Activated CD8-positive, alpha-beta memory T cell treated with anti-CD3 and anti-CD28 coated beads, Interleukin-2, amount 10 ng/mL, durations not matched to agents 7 days and 5 days (primary cell): ENCODE measurements at regions not wholly inside any gene's neighbourhood (a gene's known extent, or its start where the extent isn't known, plus 50 kb on each side); places are given as distances from the start of the nearest gene placed in this dataset.
"Not testable (repeated sequence)": the region's sequence is repeated elsewhere in the genome, so short reads cannot be mapped to it uniquely, and the experiment has no call there.

ENCODE experiments used
- ATAC-seq: fragments of 150-1000 bp; cut with Tn5 transposase; one replicate; pipeline ENCODE4 v1.10.0; 2021; ENCODE audit warnings: moderate library complexity
- CTCF ChIA-PET: fragments of 350-600 bp; sonication (Branson Sonifier 250); formaldehyde crosslinking; loops from one replicate; lab custom pipeline; 2021; ENCODE audit warnings: antibody characterized with exemption; lab: Charles Lee
- DNase-seq: peaks from one replicate; pipeline ENCODE4 v3.0.0-alpha.2; 2020
- H3K27ac Mint-ChIP-seq: one replicate; pipeline ENCODE4 v1.8.0; 2021; ENCODE audit warnings: mild to moderate bottlenecking, mixed read lengths
- H3K27me3 Mint-ChIP-seq: one replicate; pipeline ENCODE4 v1.8.0; 2021; ENCODE audit warnings: mixed read lengths
- H3K36me3 Mint-ChIP-seq: one replicate; pipeline ENCODE4 v1.8.0; 2021; ENCODE audit warnings: mild to moderate bottlenecking, mixed read lengths
- H3K4me1 Mint-ChIP-seq: one replicate; pipeline ENCODE4 v1.8.0; 2021; ENCODE audit warnings: mixed read lengths
- H3K4me3 Mint-ChIP-seq: one replicate; pipeline ENCODE4 v1.8.0; 2021; ENCODE audit warnings: mild to moderate bottlenecking, moderate library complexity, mixed read lengths
- H3K9me3 Mint-ChIP-seq: one replicate; pipeline ENCODE4 v1.8.0; 2022; ENCODE audit warnings: low read depth, mixed read lengths

DNA sequence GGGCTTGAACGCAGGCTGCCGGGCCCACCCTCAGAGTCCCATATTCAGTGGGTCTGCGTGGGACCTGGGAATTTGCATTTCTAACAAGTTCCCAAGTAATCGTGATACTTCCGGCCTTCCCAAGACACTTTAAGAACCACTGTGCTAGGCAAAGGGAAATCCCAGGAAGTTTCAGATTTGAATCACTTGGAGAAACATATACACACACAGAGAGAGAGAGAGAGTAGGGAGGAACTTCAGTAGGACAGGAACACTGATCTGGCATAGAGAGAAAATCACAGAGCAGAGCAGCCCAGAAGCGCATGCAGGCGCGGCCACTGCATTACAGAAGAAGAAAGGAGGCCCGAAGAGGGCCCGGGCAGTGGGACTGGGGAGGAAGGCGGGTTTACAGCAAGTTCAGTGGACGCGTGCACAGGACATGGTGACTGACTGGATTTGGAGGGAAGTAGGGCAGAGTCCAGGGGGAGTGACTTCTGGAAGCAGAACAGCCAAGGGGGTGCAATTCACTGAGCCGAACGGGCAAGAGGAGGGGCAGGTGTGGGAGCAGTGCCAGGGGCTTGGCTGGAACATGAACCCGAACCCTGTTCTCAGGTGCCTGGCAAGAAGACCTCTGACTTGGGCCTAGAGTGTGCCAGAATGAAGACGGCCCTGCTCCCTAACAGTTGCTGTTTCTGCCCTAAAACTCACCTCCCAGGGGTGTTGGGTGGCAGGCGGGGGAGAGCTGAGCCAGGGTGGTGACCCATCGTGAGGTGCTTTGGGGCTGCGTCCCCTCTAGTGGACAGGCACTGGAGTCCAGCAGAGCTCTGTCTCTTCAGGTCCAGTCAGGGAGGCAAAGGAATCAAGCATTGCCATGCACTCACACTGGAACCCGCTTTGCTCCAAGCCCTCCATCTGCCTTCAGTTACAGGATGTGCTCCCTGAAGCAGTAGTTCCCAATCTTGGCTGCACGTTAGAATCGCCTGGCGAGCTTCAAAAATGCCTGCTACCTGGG lies 101.3 kb upstream of the HES1 start:
- CTCF ChIA-PET, result no interaction called here
- no peaks in the 10 kb centered on the region for H3K9me3 Mint-ChIP-seq
- ATAC-seq, result no peak
- DNase-seq, result no peak
- H3K27me3 Mint-ChIP-seq, result peaks cover 19% of the 10 kb centered on the region
- H3K4me3 Mint-ChIP-seq, result no peak overlapping the region
- no peaks in the 10 kb centered on the region for H3K36me3 Mint-ChIP-seq
- H3K27ac Mint-ChIP-seq, result no peak overlapping the region
- no peaks in the 10 kb centered on the region for H3K4me1 Mint-ChIP-seq

DNA sequence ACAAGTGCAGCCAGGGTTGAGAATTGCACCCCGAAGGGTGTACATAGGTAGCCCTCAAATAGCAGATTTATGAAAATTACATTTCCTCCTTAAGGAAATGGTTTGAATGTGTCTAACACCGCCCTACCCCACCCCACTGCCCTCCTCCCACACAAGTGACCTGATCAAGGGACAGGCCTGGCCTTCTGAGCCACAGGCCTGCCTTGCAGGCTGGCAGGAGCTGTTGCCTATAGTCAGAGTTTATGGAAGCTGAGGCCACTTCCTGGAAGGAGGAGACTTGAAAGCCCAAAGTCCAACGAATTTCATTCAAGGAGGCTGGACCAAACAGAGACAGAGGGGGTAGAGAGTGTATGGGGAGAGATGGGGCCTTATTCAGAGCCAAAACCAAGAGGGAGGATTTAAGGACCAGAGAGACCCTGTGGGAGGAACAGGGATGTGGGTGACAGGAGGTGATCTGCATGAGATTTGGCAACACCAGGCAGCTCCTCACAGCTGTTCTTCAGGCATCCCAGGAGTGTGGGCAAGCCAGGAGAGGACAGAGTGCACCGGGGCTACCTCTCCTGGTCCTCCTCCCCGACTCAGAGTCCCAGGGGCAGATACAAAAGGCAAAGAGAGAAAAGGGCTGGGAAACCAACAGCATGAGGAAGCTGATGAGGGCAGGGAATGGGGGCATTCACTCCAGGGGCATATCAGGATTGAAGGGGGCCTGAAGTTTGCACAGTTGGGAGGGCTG lies 100.4 kb upstream of the HES1 start:
- Mint-ChIP-seq H3K27ac (no peak overlapping the region), H3K27me3 (peaks cover 11% of the 10 kb centered on the region), H3K4me3 (no peak overlapping the region), H3K36me3 (no peaks in the 10 kb centered on the region), H3K9me3 (no peaks in the 10 kb centered on the region), H3K4me1 (no peaks in the 10 kb centered on the region)
- DNase-seq (no peak), ATAC-seq (no peak)
- CTCF ChIA-PET, result no interaction called here

- CTCF ChIA-PET, result no interaction called here
- H3K27me3 Mint-ChIP-seq, result peaks cover 16% of the 10 kb centered on the region
- no peaks in the 10 kb centered on the region for H3K9me3 Mint-ChIP-seq
- no peak for DNase-seq
- H3K27ac Mint-ChIP-seq, result no peak overlapping the region
- no peak overlapping the region for H3K4me3 Mint-ChIP-seq
- no peak for ATAC-seq
- no peaks in the 10 kb centered on the region for H3K4me1 Mint-ChIP-seq
- no peaks in the 10 kb centered on the region for H3K36me3 Mint-ChIP-seq
Measured at GRCh38 chr3:194036842-194037241, 99.1 kb upstream of the HES1 start.

- DNase-seq, H3K4me1 Mint-ChIP-seq, ATAC-seq, CTCF ChIA-PET, H3K9me3 Mint-ChIP-seq, H3K4me3 Mint-ChIP-seq, H3K27ac Mint-ChIP-seq, H3K36me3 Mint-ChIP-seq: not testable (repeated sequence)
- H3K27me3 Mint-ChIP-seq, result peaks cover 29% of the 10 kb centered on the region
Measured at GRCh38 chr3:194038346-194038745, 97.6 kb upstream of the HES1 start.

- Mint-ChIP-seq H3K36me3 (no peaks in the 10 kb centered on the region), H3K27ac (no peak overlapping the region), H3K27me3 (peaks cover 31% of the 10 kb centered on the region), H3K4me3 (no peak overlapping the region), H3K4me1 (no peaks in the 10 kb centered on the region), H3K9me3 (no peaks in the 10 kb centered on the region)
- DNase-seq (no peak), ATAC-seq (no peak)
- CTCF ChIA-PET, result no interaction called here
Measured at GRCh38 chr3:194038960-194039359, 97.0 kb upstream of the HES1 start.

DNA sequence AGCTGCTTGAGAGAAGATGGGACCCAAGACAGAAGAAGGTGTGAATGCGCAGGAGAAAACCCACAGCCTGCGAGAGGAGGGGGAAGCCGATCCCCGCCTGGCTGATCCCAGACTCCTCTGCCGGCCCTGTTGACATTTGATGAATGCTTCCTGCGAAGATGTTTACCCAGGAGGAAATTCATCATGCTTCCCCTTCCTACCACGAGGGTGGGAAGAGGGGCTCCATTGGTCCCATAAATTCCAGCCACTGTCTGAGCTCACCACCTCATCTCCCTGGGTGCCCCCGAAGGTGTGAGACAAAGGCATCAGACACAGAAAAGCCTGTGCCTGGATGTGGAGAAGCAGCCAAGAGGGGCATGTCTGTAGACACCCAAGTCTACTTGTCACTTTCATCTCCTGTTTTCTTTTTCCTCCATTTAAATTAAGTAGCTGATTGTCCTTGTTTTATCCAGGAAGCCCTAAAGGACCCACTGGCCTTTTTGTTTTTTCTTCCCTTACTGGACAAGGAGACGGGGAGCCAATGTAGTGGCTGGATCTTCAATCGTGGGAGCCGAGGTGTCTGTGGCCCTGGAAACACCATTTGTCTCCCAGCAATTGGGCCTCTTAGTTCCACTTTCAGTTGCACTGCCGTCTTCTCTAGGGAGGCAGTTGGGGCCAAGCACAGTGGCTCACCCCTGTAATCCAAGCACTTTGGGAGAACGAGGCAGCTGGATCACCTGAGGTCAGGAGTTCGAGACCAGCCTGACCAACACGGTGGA lies 95.3 kb upstream of the HES1 start:
- CTCF ChIA-PET, result no interaction called here

DNA sequence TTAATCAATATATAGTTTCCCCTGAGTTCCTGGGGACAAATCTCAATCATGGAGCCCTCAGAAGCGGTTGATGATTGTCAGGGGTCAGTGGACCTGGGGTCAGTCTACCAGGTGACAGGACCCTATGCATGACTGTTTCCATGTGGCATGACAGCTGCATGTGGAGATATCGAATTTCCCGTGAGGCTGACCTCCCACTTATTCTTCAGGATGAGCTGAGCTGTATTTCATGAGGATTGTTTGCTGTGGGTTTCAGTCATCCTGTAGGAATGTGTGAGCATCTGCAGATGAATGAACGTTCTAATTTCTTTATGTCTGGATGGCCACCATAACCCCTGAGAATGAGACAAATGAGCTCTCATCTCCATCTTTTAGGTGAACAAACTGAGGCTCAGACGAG lies 93.0 kb upstream of the HES1 start:
- DNase-seq (no peak), ATAC-seq (no peak)
- Mint-ChIP-seq H3K27me3 (peaks cover 25% of the 10 kb centered on the region), H3K9me3 (no peaks in the 10 kb centered on the region), H3K4me1 (peaks cover 2% of the 10 kb centered on the region), H3K27ac (no peak overlapping the region), H3K36me3 (no peaks in the 10 kb centered on the region), H3K4me3 (no peak overlapping the region)
- CTCF ChIA-PET, result no interaction called here

More for the DNA sequence above, 95.3 kb upstream of the HES1 start:
- Mint-ChIP-seq H3K4me3 (no peak overlapping the region), H3K36me3 (no peaks in the 10 kb centered on the region), H3K27ac (no peak overlapping the region), H3K4me1 (peaks cover 2% of the 10 kb centered on the region), H3K27me3 (peaks cover 31% of the 10 kb centered on the region), H3K9me3 (no peaks in the 10 kb centered on the region)
- ATAC-seq (no peak), DNase-seq (no peak)

DNA sequence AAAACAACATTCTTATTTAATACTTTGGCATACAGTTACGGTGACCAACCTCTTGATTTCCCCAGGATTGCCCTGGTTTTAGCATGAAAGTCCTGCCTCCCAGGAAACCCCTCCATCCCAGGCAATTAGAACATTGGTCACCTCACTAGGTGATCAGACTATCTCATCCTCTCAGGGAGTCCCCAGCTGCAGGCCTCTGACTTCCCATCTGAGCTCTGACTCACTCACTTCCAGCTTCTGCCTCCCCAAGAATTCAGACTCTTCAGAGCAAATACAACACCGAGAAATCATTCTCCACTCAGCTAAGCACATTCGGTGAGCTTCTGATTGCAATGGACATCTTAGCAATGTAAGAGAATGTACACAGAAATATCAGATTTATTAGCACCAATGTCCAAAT lies 92.4 kb upstream of the HES1 start:
- peaks cover 2% of the 10 kb centered on the region for H3K4me1 Mint-ChIP-seq
- CTCF ChIA-PET, result no interaction called here
- H3K27me3 Mint-ChIP-seq, result peaks cover 28% of the 10 kb centered on the region

GRCh38 chr3:194045289-194045688 lies 90.7 kb upstream of the HES1 start:
- H3K4me1 Mint-ChIP-seq, result peaks cover 2% of the 10 kb centered on the region
- no peak overlapping the region for H3K4me3 Mint-ChIP-seq
- H3K27ac Mint-ChIP-seq, result no peak overlapping the region
- no peaks in the 10 kb centered on the region for H3K36me3 Mint-ChIP-seq
- peaks cover 1% of the 10 kb centered on the region for H3K9me3 Mint-ChIP-seq
- no peak for ATAC-seq
- H3K27me3 Mint-ChIP-seq, result peaks cover 34% of the 10 kb centered on the region
- DNase-seq, result no peak
- CTCF ChIA-PET, result no interaction called here

More for the DNA sequence above, 92.4 kb upstream of the HES1 start:
- ATAC-seq, result no peak
- no peak overlapping the region for H3K4me3 Mint-ChIP-seq
- H3K27ac Mint-ChIP-seq, result no peak overlapping the region
- no peak for DNase-seq
- H3K36me3 Mint-ChIP-seq, result no peaks in the 10 kb centered on the region
- H3K9me3 Mint-ChIP-seq, result no peaks in the 10 kb centered on the region

DNA sequence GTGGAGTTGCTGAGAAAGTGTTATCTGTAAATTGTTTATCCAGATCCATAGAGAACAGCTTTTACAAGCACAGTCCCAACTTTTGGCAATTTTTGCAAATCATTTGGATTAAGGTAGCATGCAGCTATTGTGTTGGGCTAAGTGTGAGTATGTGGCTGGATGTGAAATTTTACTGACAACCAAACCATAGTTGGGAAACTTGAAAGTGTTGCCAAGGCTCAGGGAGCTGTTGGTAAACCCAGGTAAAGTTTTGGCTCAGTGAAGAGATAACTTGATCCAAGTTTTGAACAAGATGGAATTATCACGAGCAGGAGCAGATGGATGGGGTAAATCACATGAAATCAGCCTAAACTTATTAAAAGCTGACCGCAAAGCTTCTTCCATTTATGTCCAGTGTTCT lies 90.0 kb upstream of the HES1 start:
- Mint-ChIP-seq H3K4me1 (peaks cover 2% of the 10 kb centered on the region), H3K4me3 (no peak overlapping the region), H3K9me3 (peaks cover 7% of the 10 kb centered on the region), H3K36me3 (no peaks in the 10 kb centered on the region), H3K27ac (no peak overlapping the region), H3K27me3 (peaks cover 37% of the 10 kb centered on the region)
- CTCF ChIA-PET, result no interaction called here
- DNase-seq, result no peak
- no peak for ATAC-seq

DNA sequence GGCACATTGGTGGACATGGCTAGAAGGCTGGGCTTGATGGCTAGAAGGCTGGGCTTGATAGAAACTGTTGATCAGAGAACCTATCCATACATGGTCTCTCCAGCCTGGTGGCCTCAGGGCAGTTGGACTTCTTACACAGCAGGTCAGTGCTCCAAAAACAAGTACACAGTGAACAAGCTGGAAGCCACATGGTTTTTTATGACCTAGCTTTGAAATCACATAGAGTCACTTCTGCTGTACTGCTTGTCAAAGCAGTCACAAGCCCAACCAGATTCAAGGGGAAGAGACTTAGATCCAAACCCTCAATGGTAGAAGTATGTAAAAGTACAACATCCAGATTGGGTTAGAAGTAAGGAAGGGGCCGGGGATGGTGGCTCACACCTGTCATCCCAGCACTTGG lies 89.4 kb upstream of the HES1 start:
- Mint-ChIP-seq H3K36me3 (no peaks in the 10 kb centered on the region), H3K9me3 (peaks cover 10% of the 10 kb centered on the region), H3K4me3 (no peak overlapping the region), H3K27me3 (peaks cover 35% of the 10 kb centered on the region), H3K4me1 (peaks cover 2% of the 10 kb centered on the region), H3K27ac (no peak overlapping the region)
- CTCF ChIA-PET, result no interaction called here
- ATAC-seq (no peak), DNase-seq (no peak)

DNA sequence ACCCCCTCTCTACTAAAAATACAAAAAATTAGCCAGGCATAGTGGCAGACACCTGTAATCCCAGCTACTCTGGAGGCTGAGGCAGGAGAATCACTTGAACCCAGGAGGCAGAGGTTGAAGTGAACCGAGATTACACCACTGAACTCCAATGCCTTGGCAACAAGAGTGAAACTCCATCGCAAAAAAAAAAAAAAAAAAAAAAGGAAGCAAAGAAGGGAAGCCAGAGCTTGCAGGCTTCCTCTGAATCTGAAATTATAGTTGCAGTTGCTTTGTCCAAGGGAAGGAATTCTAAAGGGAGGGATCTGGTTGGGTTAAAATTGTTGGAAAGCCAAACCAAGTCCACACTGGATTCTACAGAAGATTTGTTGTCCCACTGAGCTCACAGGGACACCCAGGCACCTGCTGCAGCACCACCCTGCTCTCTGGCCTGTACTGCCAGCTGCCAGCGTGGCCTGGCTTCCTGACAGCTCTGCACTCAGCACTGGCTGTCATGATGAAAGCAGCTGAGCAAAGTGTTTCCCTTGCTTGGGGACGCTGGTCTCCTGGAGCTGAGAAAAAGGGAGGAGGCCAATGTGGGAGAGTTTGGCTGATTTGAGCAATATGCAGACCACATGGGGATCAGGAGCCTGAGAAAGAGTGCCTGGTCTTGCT lies 88.8 kb upstream of the HES1 start:
- Mint-ChIP-seq H3K27ac (no peak overlapping the region), H3K27me3 (peaks cover 36% of the 10 kb centered on the region), H3K36me3 (no peaks in the 10 kb centered on the region), H3K4me3 (no peak overlapping the region), H3K9me3 (peaks cover 10% of the 10 kb centered on the region), H3K4me1 (peaks cover 2% of the 10 kb centered on the region)
- DNase-seq (no peak), ATAC-seq (no peak)
- CTCF ChIA-PET, result interaction anchor here (0.7 kb wide), 2 partner anchors 35 to 387 kb away, joined by 3 to 5 read pairs; no protein-coding TSS in a partner anchor

GRCh38 chr3:194049394-194049793 lies 86.6 kb upstream of the HES1 start:
- H3K4me3 Mint-ChIP-seq, result no peak overlapping the region
- ATAC-seq, result no peak
- H3K4me1 Mint-ChIP-seq, result peaks cover 2% of the 10 kb centered on the region
- CTCF ChIA-PET, result no interaction called here
- H3K36me3 Mint-ChIP-seq, result no peaks in the 10 kb centered on the region
- H3K27ac Mint-ChIP-seq, result no peak overlapping the region
- DNase-seq, result no peak
- peaks cover 13% of the 10 kb centered on the region for H3K9me3 Mint-ChIP-seq
- peaks cover 21% of the 10 kb centered on the region for H3K27me3 Mint-ChIP-seq
